B cell (primary cell): ENCODE measurements at regions not wholly inside any gene's neighbourhood (a gene's known extent, or its start where the extent isn't known, plus 50 kb on each side); places are given as distances from the start of the nearest gene placed in this dataset.

Experiments
- ATAC-seq: fragments of 200-7000 bp; cut with Tn5 transposase; one replicate; pipeline ENCODE4 v1.10.0; 2021; ENCODE audit warnings: low read depth, mild to moderate bottlenecking, moderate number of reproducible peaks, moderate library complexity
- CTCF ChIA-PET: fragments of 350-600 bp; sonication (Branson Sonifier 250); formaldehyde crosslinking; loops from one replicate; lab custom pipeline; 2021; ENCODE audit warnings: antibody characterized with exemption, inconsistent platforms; lab: Charles Lee
- POLR2A ChIA-PET: fragments of 350-600 bp; sonication (Branson Sonifier 250); formaldehyde crosslinking; loops from one replicate; lab custom pipeline; 2021; ENCODE audit warnings: antibody characterized with exemption; lab: Charles Lee
- DNase-seq: peaks from one replicate; pipeline ENCODE4 v3.0.0; 2013
- H2AFZ ChIP-seq: 2 replicates; pipeline ENCODE4 v1.6.1; 2012; ENCODE audit warnings: mild to moderate bottlenecking, low read depth, low read length; ENCODE audit not compliant: insufficient read depth, poor library complexity, severe bottlenecking
- H3K27ac ChIP-seq, 2 donors: 1 replicate in 1 of 2; 2 replicates in 1 of 2; pipeline ENCODE4 v1.5.1; 2012 to 2013; ENCODE audit warnings: low read length in 2 of 2, mild to moderate bottlenecking in 2 of 2, moderate library complexity in 1 of 2
- H3K27me3 ChIP-seq, 4 experiments: fragments of 200-600 bp in 1 of 4; sonication (generic) in 1 of 4; replicated peaks in 1 of 4; 1 replicate in 2 of 4; 2 replicates in 2 of 4; pipeline versions ENCODE4 v1.6.1 to v1.7.0; 2013 to 2016; ENCODE audit warnings: low read length in 3 of 4, mild to moderate bottlenecking in 2 of 4, mixed read lengths in 1 of 4, moderate library complexity in 1 of 4; ENCODE audit not compliant: insufficient read depth in 4 of 4, control insufficient read depth in 3 of 4; ENCODE audit errors: control extremely low read depth in 1 of 4
- H3K36me3 ChIP-seq, 2 experiments: replicated peaks in 1 of 2; 1 replicate in 1 of 2; 2 replicates in 1 of 2; pipeline versions ENCODE4 v1.6.1 to v1.7.1; 2013; ENCODE audit warnings: low read length in 1 of 2; ENCODE audit not compliant: insufficient read depth in 2 of 2, control insufficient read depth in 1 of 2; ENCODE audit errors: control extremely low read depth in 1 of 2, extremely low read depth in 1 of 2
- H3K4me1 ChIP-seq, 2 donors: fragments of 200-600 bp in 1 of 2; sonication (generic) in 1 of 2; 1 replicate in 1 of 2; 2 replicates in 1 of 2; pipeline versions ENCODE4 v1.5.1 to v1.6.1; 2013 to 2017; ENCODE audit warnings: low read length in 2 of 2; ENCODE audit not compliant: control insufficient read depth in 2 of 2, insufficient read depth in 2 of 2
- H3K4me2 ChIP-seq: replicated peaks from 2 replicates; pipeline ENCODE3; 2012; ENCODE audit warnings: mild to moderate bottlenecking, low read depth, low read length; ENCODE audit not compliant: poor library complexity, severe bottlenecking
- H3K4me3 ChIP-seq, 5 experiments: fragments of 200-600 bp in 1 of 5; sonication (generic) in 1 of 5; 1 replicate in 3 of 5; 2 replicates in 2 of 5; pipeline versions ENCODE4 v1.5.1 to v1.7.0; 2011 to 2016; ENCODE audit warnings: low read length in 4 of 5, mild to moderate bottlenecking in 4 of 5, low read depth in 2 of 5, control low read depth in 1 of 5, moderate library complexity in 1 of 5; ENCODE audit not compliant: insufficient read depth in 1 of 5; ENCODE audit errors: control extremely low read depth in 1 of 5, extremely low read depth in 1 of 5
- H3K79me2 ChIP-seq: fragments of 200-600 bp; sonication (generic); one replicate; pipeline ENCODE4 v1.6.0; 2016; ENCODE audit warnings: low read length; ENCODE audit not compliant: control insufficient read depth, insufficient read depth
- H3K9ac ChIP-seq: fragments of 200-600 bp; sonication (generic); 2 replicates; pipeline ENCODE4 v1.6.1; 2017; ENCODE audit warnings: mild to moderate bottlenecking, low read length, moderate library complexity
- H3K9me3 ChIP-seq, 3 donors: one replicate each; pipeline versions ENCODE4 v1.6.1 to v1.7.1; 2013; ENCODE audit warnings: low read length in 2 of 3; ENCODE audit not compliant: control insufficient read depth in 2 of 3, insufficient read depth in 1 of 3; ENCODE audit errors: control extremely low read depth in 1 of 3
- H4K20me1 ChIP-seq: 2 replicates; pipeline ENCODE4 v1.6.0; 2012; ENCODE audit warnings: mild to moderate bottlenecking, low read length; ENCODE audit not compliant: insufficient read depth, control insufficient read depth, poor library complexity, severe bottlenecking
- H3K27ac Mint-ChIP-seq: one replicate; pipeline ENCODE4 v1.8.0; 2021; ENCODE audit warnings: mixed read lengths
- H3K27me3 Mint-ChIP-seq: one replicate; pipeline ENCODE4 v1.8.0; 2021; ENCODE audit warnings: mixed read lengths
- H3K4me1 Mint-ChIP-seq: one replicate; pipeline ENCODE4 v1.8.0; 2021; ENCODE audit warnings: mixed read lengths
- H3K4me3 Mint-ChIP-seq: one replicate; pipeline ENCODE4 v1.8.0; 2021; ENCODE audit warnings: mixed read lengths
- H3K9me3 Mint-ChIP-seq: one replicate; pipeline ENCODE4 v1.8.0; 2022; ENCODE audit warnings: mixed read lengths; ENCODE audit not compliant: insufficient read depth
- EZH2 ChIP-seq: IDR thresholded peaks from 2 replicates; pipeline ENCODE4 v1.6.1; 2012; ENCODE audit warnings: borderline replicate concordance, low read depth, mild to moderate bottlenecking, moderate library complexity, low read length; ENCODE audit not compliant: insufficient read depth, poor library complexity, severe bottlenecking
- WGBS: methylation state at CpG from one replicate; pipeline ENCODE4 v1.1.5; 2013; ENCODE audit warnings: missing lambda C conversion rate; ENCODE audit not compliant: insufficient coverage; 5-methylcytosine and 5-hydroxymethylcytosine counted together
- intact Hi-C: fragments of 100-400 bp; cut with micrococcal nuclease; formaldehyde crosslinking; loops from one replicate; pipeline ENCODE4 v1.10.0; 2022
- TF ChIP-seq, protein P1 (sequence below): fragments of 200-600 bp; IDR thresholded peaks from one replicate; pipeline ENCODE4 v1.8.0; 2022; ENCODE audit warnings: antibody characterized with exemption, mild to moderate bottlenecking

DNA sequence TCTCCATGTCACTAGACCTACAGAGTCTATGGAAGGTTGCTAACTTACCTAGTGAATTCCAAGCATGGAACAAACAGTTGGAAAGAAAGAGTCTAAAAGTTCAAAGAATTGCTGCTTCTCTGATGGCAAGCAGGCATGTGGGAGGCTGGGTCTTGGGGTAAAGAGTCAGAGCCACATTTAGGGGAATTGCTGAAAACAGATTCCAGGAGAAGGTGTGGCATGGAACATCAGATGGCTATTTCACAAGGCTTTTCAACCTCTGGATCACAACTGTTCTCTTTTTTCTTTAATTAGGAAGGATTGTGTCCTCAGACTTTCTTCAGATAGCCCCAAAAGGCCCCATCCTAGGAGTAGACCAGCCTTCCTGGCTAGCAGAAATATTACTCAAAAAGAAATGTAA, 601.5 kb downstream of the MAFB start:
- H3K9me3 ChIP-seq, result peaks cover 0 to 7% (median 3%) of the 10 kb centered on the region in 3 donors
- no peak overlapping the region for H3K27ac Mint-ChIP-seq
- peaks cover 6% of the 10 kb centered on the region for H3K27me3 Mint-ChIP-seq
- no peak overlapping the region for H3K4me3 Mint-ChIP-seq
- no peaks in the 10 kb centered on the region for H3K4me1 ChIP-seq
- no peak for ATAC-seq
- intact Hi-C loops, result no loop called here
- H3K27ac ChIP-seq, result no peak overlapping the region
- POLR2A ChIA-PET, result no interaction called here
- DNase-seq, result no peak
- no peak for TF ChIP-seq EZH2
- TF ChIP-seq, protein P1, sequence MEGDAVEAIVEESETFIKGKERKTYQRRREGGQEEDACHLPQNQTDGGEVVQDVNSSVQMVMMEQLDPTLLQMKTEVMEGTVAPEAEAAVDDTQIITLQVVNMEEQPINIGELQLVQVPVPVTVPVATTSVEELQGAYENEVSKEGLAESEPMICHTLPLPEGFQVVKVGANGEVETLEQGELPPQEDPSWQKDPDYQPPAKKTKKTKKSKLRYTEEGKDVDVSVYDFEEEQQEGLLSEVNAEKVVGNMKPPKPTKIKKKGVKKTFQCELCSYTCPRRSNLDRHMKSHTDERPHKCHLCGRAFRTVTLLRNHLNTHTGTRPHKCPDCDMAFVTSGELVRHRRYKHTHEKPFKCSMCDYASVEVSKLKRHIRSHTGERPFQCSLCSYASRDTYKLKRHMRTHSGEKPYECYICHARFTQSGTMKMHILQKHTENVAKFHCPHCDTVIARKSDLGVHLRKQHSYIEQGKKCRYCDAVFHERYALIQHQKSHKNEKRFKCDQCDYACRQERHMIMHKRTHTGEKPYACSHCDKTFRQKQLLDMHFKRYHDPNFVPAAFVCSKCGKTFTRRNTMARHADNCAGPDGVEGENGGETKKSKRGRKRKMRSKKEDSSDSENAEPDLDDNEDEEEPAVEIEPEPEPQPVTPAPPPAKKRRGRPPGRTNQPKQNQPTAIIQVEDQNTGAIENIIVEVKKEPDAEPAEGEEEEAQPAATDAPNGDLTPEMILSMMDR, result no peak
- no peak overlapping the region for H3K9ac ChIP-seq
- H3K27me3 ChIP-seq, result no peaks in the 10 kb centered on the region
- H3K4me2 ChIP-seq, result no peak overlapping the region
- no peaks in the 10 kb centered on the region for H3K4me1 Mint-ChIP-seq
- CTCF ChIA-PET, result no interaction called here
- no peak overlapping the region for H3K4me3 ChIP-seq
- no peaks in the 10 kb centered on the region for H3K36me3 ChIP-seq
- H4K20me1 ChIP-seq, result no peaks in the 10 kb centered on the region
- H2AFZ ChIP-seq, result no peak overlapping the region
- H3K9me3 Mint-ChIP-seq, result peaks cover 6% of the 10 kb centered on the region
- H3K79me2 ChIP-seq, result no peaks in the 10 kb centered on the region

DNA sequence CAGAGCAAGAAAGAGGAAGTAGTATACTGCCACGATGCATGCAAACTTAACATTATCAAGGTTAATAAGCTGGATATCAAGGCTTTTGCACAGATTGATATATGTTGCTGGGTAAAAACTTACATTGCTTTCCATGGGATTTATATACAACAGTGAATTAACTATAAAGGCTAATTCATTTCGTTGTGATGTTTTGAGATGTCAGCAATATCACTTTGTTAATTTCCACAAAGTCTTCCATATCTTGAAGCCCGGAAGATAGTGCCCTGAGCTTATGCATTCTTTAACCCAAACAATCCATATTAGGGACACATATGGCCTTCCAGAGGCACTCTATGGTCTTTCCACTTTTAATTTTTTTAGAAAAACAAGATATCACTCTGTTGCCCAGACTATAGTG, 603.5 kb downstream of the MAFB start:
- no CpG with 5 or more reads among the region's 3 CpGs for WGBS
- no peak overlapping the region for H3K4me3 ChIP-seq
- POLR2A ChIA-PET, result no interaction called here
- TF ChIP-seq EZH2, result no peak
- TF ChIP-seq, protein P1, result no peak
- no peaks in the 10 kb centered on the region for H3K79me2 ChIP-seq
- H3K27ac ChIP-seq, result no peak overlapping the region
- no peak for DNase-seq
- no peaks in the 10 kb centered on the region for H3K36me3 ChIP-seq
- no peaks in the 10 kb centered on the region for H3K9me3 ChIP-seq
- Mint-ChIP-seq H3K9me3 (peaks cover 3% of the 10 kb centered on the region), H3K4me3 (no peak overlapping the region), H3K27ac (no peak overlapping the region), H3K4me1 (no peaks in the 10 kb centered on the region), H3K27me3 (peaks cover 6% of the 10 kb centered on the region)
- no peak overlapping the region for H3K4me2 ChIP-seq
- CTCF ChIA-PET, result no interaction called here
- no peaks in the 10 kb centered on the region for H3K4me1 ChIP-seq
- H3K27me3 ChIP-seq, result no peaks in the 10 kb centered on the region
- no peaks in the 10 kb centered on the region for H4K20me1 ChIP-seq
- ATAC-seq, result no peak
- no peak overlapping the region for H3K9ac ChIP-seq
- intact Hi-C loops, result no loop called here
- H2AFZ ChIP-seq, result no peak overlapping the region
